Left lung (tissue), 4 donors: ENCODE measurements at regions not wholly inside any gene's neighbourhood (a gene's known extent, or its start where the extent isn't known, plus 50 kb on each side); places are given as distances from the start of the nearest gene placed in this dataset.

ENCODE experiments used
- ATAC-seq: fragments of 200-7000 bp; cut with Tn5 transposase; one replicate; pipeline ENCODE4 v1.9.1; 2020; ENCODE audit warnings: moderate library complexity
- DNase-seq, 4 donors: peaks; one replicate each; pipeline ENCODE4 v3.0.0-alpha.2; 2013 to 2020
- H3K27ac ChIP-seq, 2 donors: fragments of 200-600 bp; sonication (generic) in 1 of 2; one replicate each; pipeline versions ENCODE4 v1.5.0 to v1.8.0; 2020 to 2021
- H3K27me3 ChIP-seq, 2 donors: fragments of 200-600 bp; sonication (generic) in 1 of 2; one replicate each; pipeline versions ENCODE4 v1.5.0 to v1.8.0; 2020 to 2021
- H3K36me3 ChIP-seq, 2 donors: fragments of 200-600 bp; sonication (generic) in 1 of 2; one replicate each; pipeline versions ENCODE4 v1.5.0 to v1.8.0; 2020 to 2021
- H3K4me1 ChIP-seq, 2 donors: fragments of 200-600 bp; one replicate each; pipeline ENCODE4 v1.8.0; 2021
- H3K4me3 ChIP-seq, 2 donors: fragments of 200-600 bp; sonication (generic) in 1 of 2; one replicate each; pipeline versions ENCODE4 v1.5.0 to v1.8.0; 2020 to 2021; ENCODE audit warnings: mild to moderate bottlenecking in 1 of 2
- H3K9me3 ChIP-seq, 2 donors: fragments of 200-600 bp; sonication (generic) in 1 of 2; one replicate each; pipeline versions ENCODE4 v1.5.0 to v1.8.0; 2020 to 2021
- intact Hi-C, 2 donors: fragments of 100-400 bp; cut with DNase I; formaldehyde crosslinking; loops; one replicate each; pipeline versions ENCODE4 v1.11.2 to v1.14.2; 2022
- TF ChIP-seq, protein P1 (sequence below), 2 donors: fragments of 200-600 bp; sonication (generic) in 1 of 2; IDR thresholded peaks; one replicate each; pipeline versions ENCODE4 v1.5.0 to v1.8.0; 2021; ENCODE audit warnings: antibody characterized with exemption in 2 of 2
- donor health status: DM: no; HTN: yes; CAD: no.
- donor health status: DM: no; HTN: no; CAD: no.

DNA sequence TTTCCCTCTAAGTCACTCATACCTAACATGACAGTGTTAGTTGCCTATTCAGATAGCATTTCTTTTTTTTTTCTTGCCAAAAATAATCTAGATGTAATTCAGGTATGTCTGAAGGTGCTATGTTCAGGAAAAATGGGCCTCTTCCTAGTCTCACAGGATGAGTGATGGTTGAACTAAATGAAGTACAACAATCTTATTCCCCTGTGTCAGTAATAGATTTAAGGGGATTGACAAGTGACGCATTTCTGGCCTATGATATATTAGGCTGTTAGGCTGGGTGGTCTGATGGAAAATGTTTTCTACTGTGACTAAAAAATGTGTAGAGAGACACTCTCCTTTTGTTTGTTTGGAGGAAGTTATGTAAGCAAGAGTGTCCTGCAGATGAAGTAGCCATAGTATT is 878.7 kb upstream of the SLITRK1 start:
- no peak for DNase-seq
- Histone ChIP-seq H3K9me3 (no peaks in the 10 kb centered on the region), H3K36me3 (no peaks in the 10 kb centered on the region), H3K4me3 (no peak overlapping the region), H3K27ac (no peak overlapping the region), H3K4me1 (no peaks in the 10 kb centered on the region), H3K27me3 (no peaks in the 10 kb centered on the region)
- ATAC-seq, result no peak
- TF ChIP-seq, protein P1, sequence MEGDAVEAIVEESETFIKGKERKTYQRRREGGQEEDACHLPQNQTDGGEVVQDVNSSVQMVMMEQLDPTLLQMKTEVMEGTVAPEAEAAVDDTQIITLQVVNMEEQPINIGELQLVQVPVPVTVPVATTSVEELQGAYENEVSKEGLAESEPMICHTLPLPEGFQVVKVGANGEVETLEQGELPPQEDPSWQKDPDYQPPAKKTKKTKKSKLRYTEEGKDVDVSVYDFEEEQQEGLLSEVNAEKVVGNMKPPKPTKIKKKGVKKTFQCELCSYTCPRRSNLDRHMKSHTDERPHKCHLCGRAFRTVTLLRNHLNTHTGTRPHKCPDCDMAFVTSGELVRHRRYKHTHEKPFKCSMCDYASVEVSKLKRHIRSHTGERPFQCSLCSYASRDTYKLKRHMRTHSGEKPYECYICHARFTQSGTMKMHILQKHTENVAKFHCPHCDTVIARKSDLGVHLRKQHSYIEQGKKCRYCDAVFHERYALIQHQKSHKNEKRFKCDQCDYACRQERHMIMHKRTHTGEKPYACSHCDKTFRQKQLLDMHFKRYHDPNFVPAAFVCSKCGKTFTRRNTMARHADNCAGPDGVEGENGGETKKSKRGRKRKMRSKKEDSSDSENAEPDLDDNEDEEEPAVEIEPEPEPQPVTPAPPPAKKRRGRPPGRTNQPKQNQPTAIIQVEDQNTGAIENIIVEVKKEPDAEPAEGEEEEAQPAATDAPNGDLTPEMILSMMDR (IDR thresholded peaks at IDR 0.05), result no peak
- intact Hi-C loops, result no loop called here

GRCh38 chr13:84749126-84749525 is 866.9 kb upstream of the SLITRK1 start:
- H3K27me3 ChIP-seq, result no peaks in the 10 kb centered on the region
- peaks cover 0 to 2% of the 10 kb centered on the region in 2 donors for H3K9me3 ChIP-seq
- DNase-seq (peak in 1 of 4 donors; percentile 10), ATAC-seq (no peak)
- intact Hi-C loops, result no loop called here
- TF ChIP-seq, protein P1 (IDR thresholded peaks at IDR 0.05), result no peak
- H3K27ac ChIP-seq, result no peak overlapping the region
- H3K4me1 ChIP-seq, result no peaks in the 10 kb centered on the region
- no peak overlapping the region for H3K4me3 ChIP-seq
- no peaks in the 10 kb centered on the region for H3K36me3 ChIP-seq

DNA sequence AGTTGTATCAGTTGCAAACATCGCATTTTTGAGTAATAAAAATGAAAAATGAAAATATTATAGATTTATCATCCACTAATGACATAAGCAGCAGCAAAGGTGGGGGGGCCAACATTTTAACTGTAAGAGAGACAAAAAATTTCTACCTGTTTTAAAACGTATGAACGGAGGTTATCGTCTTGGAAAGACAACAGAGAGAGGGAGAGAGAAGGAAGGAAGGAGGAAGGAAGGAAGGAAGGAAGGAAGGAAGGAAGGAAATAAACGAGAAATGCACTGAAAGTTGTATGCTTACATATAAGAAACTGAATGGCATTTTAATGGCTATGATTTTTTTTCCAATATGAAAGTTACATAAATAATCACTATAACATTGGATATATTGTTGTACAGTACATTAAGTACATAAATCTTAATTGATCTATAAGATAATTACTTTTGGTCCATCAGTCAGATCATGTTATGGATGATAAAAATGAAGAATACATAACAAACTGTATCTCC is 862.8 kb upstream of the SLITRK1 start:
- Histone ChIP-seq H3K27ac (no peak overlapping the region), H3K36me3 (no peaks in the 10 kb centered on the region), H3K4me1 (no peaks in the 10 kb centered on the region), H3K4me3 (no peak overlapping the region), H3K9me3 (no peaks in the 10 kb centered on the region), H3K27me3 (no peaks in the 10 kb centered on the region)
- no peak for DNase-seq
- intact Hi-C loops, result no loop called here
- TF ChIP-seq, protein P1 (IDR thresholded peaks at IDR 0.05), result no peak
- ATAC-seq, result no peak

- Histone ChIP-seq H3K27ac (no peak overlapping the region), H3K4me1 (no peaks in the 10 kb centered on the region), H3K27me3 (no peaks in the 10 kb centered on the region), H3K4me3 (no peak overlapping the region), H3K36me3 (no peaks in the 10 kb centered on the region), H3K9me3 (no peaks in the 10 kb centered on the region)
- DNase-seq (no peak), ATAC-seq (no peak)
- intact Hi-C loops, result no loop called here
- TF ChIP-seq, protein P1 (IDR thresholded peaks at IDR 0.05), result no peak
Observed at GRCh38 chr13:84744203-84744602, 861.9 kb upstream of the SLITRK1 start.

DNA sequence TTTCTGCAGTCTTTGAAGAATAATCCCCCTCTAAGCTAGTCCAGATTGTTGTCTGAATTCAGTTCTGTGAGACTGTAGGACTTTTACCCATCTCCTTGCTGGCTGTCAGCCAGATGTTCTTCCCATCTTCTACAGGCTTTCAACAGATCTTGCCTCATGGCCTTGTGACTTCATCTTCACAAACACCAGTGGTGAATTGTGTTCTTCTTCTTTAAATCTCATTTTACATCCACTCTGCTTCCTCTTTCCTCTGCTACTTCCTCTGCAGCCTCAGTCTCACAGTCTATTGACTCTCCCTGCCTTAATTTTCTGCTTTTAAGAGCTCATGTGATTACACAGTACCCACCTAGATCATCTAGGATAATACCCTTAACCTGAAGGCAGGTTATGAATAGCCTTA is 859.0 kb upstream of the SLITRK1 start:
- ATAC-seq (no peak), DNase-seq (no peak)
- TF ChIP-seq, protein P1 (IDR thresholded peaks at IDR 0.05), result no peak
- Histone ChIP-seq H3K27me3 (no peaks in the 10 kb centered on the region), H3K9me3 (no peaks in the 10 kb centered on the region), H3K36me3 (no peaks in the 10 kb centered on the region), H3K4me3 (no peak overlapping the region), H3K27ac (no peak overlapping the region), H3K4me1 (no peaks in the 10 kb centered on the region)
- intact Hi-C loops, result no loop called here
